GM23338 (cell line): ENCODE measurements at regions not wholly inside any gene's neighbourhood (a gene's known extent, or its start where the extent isn't known, plus 50 kb on each side); places are given as distances from the start of the nearest gene placed in this dataset.
A peak's percentile ranks its signal among the peaks of the same experiment; 100 is the strongest.

Experiments used
- ATAC-seq: fragments of 200-7000 bp; cut with Tn5 transposase; 3 replicates; pipeline ENCODE4 v1.9.1; 2020
- DNase-seq: peaks from one replicate; pipeline ENCODE4 v3.0.0-alpha.2; 2015; ENCODE audit warnings: low spot score
- H2AFZ ChIP-seq: fragments of 200-600 bp; sonication (generic); 2 replicates; pipeline ENCODE4 v1.8.0; 2016; ENCODE audit warnings: antibody characterized with exemption, mild to moderate bottlenecking, moderate library complexity
- H3F3A ChIP-seq: fragments of 200-600 bp; sonication (generic); replicated peaks from 2 replicates; pipeline ENCODE4 v1.8.0; 2017; ENCODE audit warnings: antibody characterized with exemption, mixed run types, low read depth
- H3K27ac ChIP-seq: fragments of 200-600 bp; sonication (generic); 2 replicates; pipeline ENCODE4 v1.6.1; 2016; ENCODE audit warnings: low read depth
- H3K27me3 ChIP-seq: fragments of 200-600 bp; sonication (generic); 2 replicates; pipeline ENCODE4 v1.8.0; 2016; ENCODE audit warnings: mild to moderate bottlenecking, mixed run types, moderate library complexity; ENCODE audit not compliant: insufficient read depth
- H3K36me3 ChIP-seq: fragments of 200-600 bp; sonication (generic); 2 replicates; pipeline ENCODE4 v1.8.0; 2016; ENCODE audit warnings: mild to moderate bottlenecking; ENCODE audit not compliant: insufficient read depth
- H3K4me1 ChIP-seq: fragments of 200-600 bp; sonication (generic); 2 replicates; pipeline ENCODE4 v1.8.0; 2016; ENCODE audit warnings: mild to moderate bottlenecking, moderate library complexity; ENCODE audit not compliant: insufficient read depth
- H3K4me2 ChIP-seq: fragments of 200-600 bp; sonication (generic); 2 replicates; pipeline ENCODE4 v1.7.1; 2017; ENCODE audit warnings: mixed run types
- H3K4me3 ChIP-seq: fragments of 200-600 bp; sonication (generic); 2 replicates; pipeline ENCODE4 v1.6.1; 2016; ENCODE audit warnings: mixed run types
- H3K79me2 ChIP-seq: fragments of 200-600 bp; sonication (generic); replicated peaks from 2 replicates; pipeline ENCODE4 v1.8.0; 2017; ENCODE audit warnings: mild to moderate bottlenecking; ENCODE audit not compliant: insufficient read depth
- H3K9me2 ChIP-seq: fragments of 200-600 bp; sonication (generic); 2 replicates; pipeline ENCODE4 v1.8.0; 2017; ENCODE audit not compliant: insufficient read depth
- H4K20me1 ChIP-seq: fragments of 200-600 bp; sonication (generic); replicated peaks from 2 replicates; pipeline ENCODE4 v1.8.0; 2017; ENCODE audit warnings: mild to moderate bottlenecking; ENCODE audit not compliant: insufficient read depth
- H3K27ac Mint-ChIP-seq: 2 replicates; pipeline ENCODE4 v1.8.0; 2020; ENCODE audit warnings: inconsistent platforms, mild to moderate bottlenecking, moderate library complexity, mixed read lengths
- H3K27me3 Mint-ChIP-seq: 3 replicates; pipeline ENCODE4 v1.8.0; 2022; ENCODE audit warnings: low read depth, mild to moderate bottlenecking, moderate library complexity, mixed read lengths, inconsistent platforms; ENCODE audit not compliant: insufficient read depth, poor library complexity
- H3K36me3 Mint-ChIP-seq: 3 replicates; pipeline ENCODE4 v1.8.0; 2021; ENCODE audit warnings: low read depth, mild to moderate bottlenecking, inconsistent platforms, moderate library complexity, mixed read lengths
- H3K4me1 Mint-ChIP-seq: 3 replicates; pipeline ENCODE4 v1.8.0; 2020; ENCODE audit warnings: mild to moderate bottlenecking, inconsistent platforms, mixed read lengths
- H3K4me3 Mint-ChIP-seq: 3 replicates; pipeline ENCODE4 v1.8.0; 2021; ENCODE audit warnings: moderate library complexity, mild to moderate bottlenecking, inconsistent platforms, mixed read lengths
- H3K9me3 Mint-ChIP-seq: 3 replicates; pipeline ENCODE4 v1.8.0; 2020; ENCODE audit warnings: moderate library complexity, mild to moderate bottlenecking, inconsistent platforms, mixed read lengths
- EZH2 ChIP-seq: fragments of 200-600 bp; sonication (generic); IDR thresholded peaks from one replicate; pipeline ENCODE4 v1.8.0; 2017; ENCODE audit warnings: antibody characterized with exemption, mild to moderate bottlenecking, low read depth; ENCODE audit not compliant: unreplicated experiment
- EZH2phosphoT487 ChIP-seq: fragments of 200-600 bp; sonication (generic); IDR thresholded peaks from one replicate; pipeline ENCODE4 v1.8.1; 2018; ENCODE audit warnings: antibody characterized with exemption; ENCODE audit not compliant: unreplicated experiment
- JUNB ChIP-seq: IDR thresholded peaks from one replicate; pipeline ENCODE4 v1.6.1; 2016; ENCODE audit warnings: antibody characterized with exemption; ENCODE audit not compliant: unreplicated experiment
- NANOG ChIP-seq: IDR thresholded peaks from 2 replicates; pipeline ENCODE4 v1.6.1; 2016; ENCODE audit warnings: antibody characterized with exemption, borderline replicate concordance
- POLR2AphosphoS5 ChIP-seq: IDR thresholded peaks from 2 replicates; pipeline ENCODE4 v1.6.1; 2016; ENCODE audit warnings: antibody characterized with exemption, low read depth
- STAT1 ChIP-seq: IDR thresholded peaks from one replicate; pipeline ENCODE4 v1.6.1; 2016; ENCODE audit warnings: antibody characterized with exemption; ENCODE audit not compliant: unreplicated experiment
- ZNF114 ChIP-seq: fragments of 250-450 bp; sonication (Bioruptor Pico); IDR thresholded peaks from 2 replicates; pipeline ENCODE4 v1.5.0; 2020; ENCODE audit warnings: mild to moderate bottlenecking, moderate library complexity
- ZNF331 ChIP-seq: fragments of 250-450 bp; sonication (Bioruptor Pico); IDR thresholded peaks from 2 replicates; pipeline ENCODE4 v1.5.0; 2020; ENCODE audit warnings: low read depth, mild to moderate bottlenecking, moderate library complexity
- TF ChIP-seq, protein P1 (sequence below), 2 experiments: fragments of 200-600 bp in 1 of 2; sonication (generic) in 1 of 2; conservative IDR thresholded peaks; 2 replicates each; pipeline versions ENCODE4 v1.5.1 to v1.6.1; 2016 to 2017; ENCODE audit warnings: antibody characterized with exemption in 2 of 2, low read depth in 2 of 2, mild to moderate bottlenecking in 2 of 2, moderate library complexity in 1 of 2
- TF ChIP-seq, protein P2 (sequence below): fragments of 250-450 bp; sonication (Bioruptor Pico); IDR thresholded peaks from 2 replicates; pipeline ENCODE4 v1.5.0; 2020; ENCODE audit warnings: mild to moderate bottlenecking, moderate library complexity
- TF ChIP-seq, protein P3 (sequence below): IDR thresholded peaks from 2 replicates; pipeline ENCODE4 v1.6.1; 2016; ENCODE audit warnings: antibody characterized with exemption

DNA sequence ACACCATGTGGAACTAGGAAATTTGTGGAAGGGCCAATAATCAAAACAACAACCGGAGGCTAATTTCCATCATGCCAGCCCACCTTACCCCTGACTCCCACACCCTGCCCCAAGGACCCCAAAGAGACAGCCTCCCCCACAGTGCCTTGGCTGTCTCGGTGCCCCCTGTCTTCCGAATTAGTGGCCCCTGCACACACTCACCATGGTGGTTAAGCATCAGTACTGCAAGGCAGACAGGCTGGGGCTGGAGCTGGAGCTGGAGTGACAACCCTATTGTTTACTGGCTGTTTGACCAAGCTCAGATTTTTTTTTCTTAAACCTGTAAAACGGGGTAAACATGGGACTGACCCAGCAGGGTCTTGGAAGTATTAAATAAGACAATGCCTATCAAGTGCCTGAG is 238.0 kb downstream of the TFAP2C start:
- no peaks in the 10 kb centered on the region for H3K79me2 ChIP-seq
- H3K4me1 ChIP-seq, result peaks cover under 1% of the 10 kb centered on the region; the same call in 1 of the 2 replicates
- no peaks in the 10 kb centered on the region for H3K9me2 ChIP-seq
- no peaks in the 10 kb centered on the region for H4K20me1 ChIP-seq
- H3K27me3 ChIP-seq, result no peaks in the 10 kb centered on the region
- ATAC-seq (peak; percentile 78), DNase-seq (peak; percentile 32)
- H3K4me2 ChIP-seq, result no peak overlapping the region
- H3K27ac ChIP-seq, result no peak overlapping the region
- H3K4me3 Mint-ChIP-seq, result no peak overlapping the region
- no peaks in the 10 kb centered on the region for H3K36me3 ChIP-seq
- no peak overlapping the region for H3K27ac Mint-ChIP-seq
- no peaks in the 10 kb centered on the region for H3K9me3 Mint-ChIP-seq
- no peaks in the 10 kb centered on the region for H3F3A ChIP-seq
- peaks cover 3% of the 10 kb centered on the region; the same call in 2 of the 3 replicates for H3K4me1 Mint-ChIP-seq
- no peak overlapping the region for H2AFZ ChIP-seq
- H3K4me3 ChIP-seq, result no peak overlapping the region
- H3K36me3 Mint-ChIP-seq, result no peaks in the 10 kb centered on the region
- TF ChIP-seq POLR2AphosphoS5 (no peak), JUNB (no peak), ZNF114 (CRISPR knock-in tag) (no peak), STAT1 (no peak), EZH2phosphoT487 (no peak), ZNF331 (CRISPR knock-in tag) (no peak)
- TF ChIP-seq, protein P1, sequence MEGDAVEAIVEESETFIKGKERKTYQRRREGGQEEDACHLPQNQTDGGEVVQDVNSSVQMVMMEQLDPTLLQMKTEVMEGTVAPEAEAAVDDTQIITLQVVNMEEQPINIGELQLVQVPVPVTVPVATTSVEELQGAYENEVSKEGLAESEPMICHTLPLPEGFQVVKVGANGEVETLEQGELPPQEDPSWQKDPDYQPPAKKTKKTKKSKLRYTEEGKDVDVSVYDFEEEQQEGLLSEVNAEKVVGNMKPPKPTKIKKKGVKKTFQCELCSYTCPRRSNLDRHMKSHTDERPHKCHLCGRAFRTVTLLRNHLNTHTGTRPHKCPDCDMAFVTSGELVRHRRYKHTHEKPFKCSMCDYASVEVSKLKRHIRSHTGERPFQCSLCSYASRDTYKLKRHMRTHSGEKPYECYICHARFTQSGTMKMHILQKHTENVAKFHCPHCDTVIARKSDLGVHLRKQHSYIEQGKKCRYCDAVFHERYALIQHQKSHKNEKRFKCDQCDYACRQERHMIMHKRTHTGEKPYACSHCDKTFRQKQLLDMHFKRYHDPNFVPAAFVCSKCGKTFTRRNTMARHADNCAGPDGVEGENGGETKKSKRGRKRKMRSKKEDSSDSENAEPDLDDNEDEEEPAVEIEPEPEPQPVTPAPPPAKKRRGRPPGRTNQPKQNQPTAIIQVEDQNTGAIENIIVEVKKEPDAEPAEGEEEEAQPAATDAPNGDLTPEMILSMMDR (conservative IDR thresholded peaks at IDR 0.05; ENCODE audit: low read depth in 2 of 2), result no peak
- H3K27me3 Mint-ChIP-seq, result peaks cover 4% of the 10 kb centered on the region

DNA sequence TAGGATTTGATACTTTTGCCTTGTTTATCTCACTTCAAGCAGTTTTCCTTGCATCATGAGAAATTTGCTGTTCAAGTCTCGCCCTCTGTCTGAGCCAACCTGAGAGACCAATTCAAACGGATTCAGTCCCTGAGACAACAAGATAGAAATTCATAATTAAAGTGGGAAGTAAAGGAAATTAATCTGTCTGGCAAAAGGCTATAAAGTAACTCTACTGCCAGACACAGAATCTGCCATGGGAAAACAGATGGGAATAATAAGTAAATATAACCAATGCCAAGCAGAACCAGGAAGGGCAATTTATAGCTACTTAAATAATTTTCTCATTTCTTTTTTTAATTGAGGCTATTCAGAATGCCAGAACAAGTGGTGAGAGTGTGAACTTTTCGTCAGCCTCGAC is 239.6 kb downstream of the TFAP2C start:
- H3K4me1 Mint-ChIP-seq, result no peaks in the 10 kb centered on the region
- H3K27ac ChIP-seq, result no peak overlapping the region
- TF ChIP-seq NANOG (no peak), ZNF114 (CRISPR knock-in tag) (no peak), JUNB (no peak), EZH2phosphoT487 (no peak), STAT1 (no peak), EZH2 (no peak), POLR2AphosphoS5 (no peak), ZNF331 (CRISPR knock-in tag) (no peak)
- TF ChIP-seq, protein P2, sequence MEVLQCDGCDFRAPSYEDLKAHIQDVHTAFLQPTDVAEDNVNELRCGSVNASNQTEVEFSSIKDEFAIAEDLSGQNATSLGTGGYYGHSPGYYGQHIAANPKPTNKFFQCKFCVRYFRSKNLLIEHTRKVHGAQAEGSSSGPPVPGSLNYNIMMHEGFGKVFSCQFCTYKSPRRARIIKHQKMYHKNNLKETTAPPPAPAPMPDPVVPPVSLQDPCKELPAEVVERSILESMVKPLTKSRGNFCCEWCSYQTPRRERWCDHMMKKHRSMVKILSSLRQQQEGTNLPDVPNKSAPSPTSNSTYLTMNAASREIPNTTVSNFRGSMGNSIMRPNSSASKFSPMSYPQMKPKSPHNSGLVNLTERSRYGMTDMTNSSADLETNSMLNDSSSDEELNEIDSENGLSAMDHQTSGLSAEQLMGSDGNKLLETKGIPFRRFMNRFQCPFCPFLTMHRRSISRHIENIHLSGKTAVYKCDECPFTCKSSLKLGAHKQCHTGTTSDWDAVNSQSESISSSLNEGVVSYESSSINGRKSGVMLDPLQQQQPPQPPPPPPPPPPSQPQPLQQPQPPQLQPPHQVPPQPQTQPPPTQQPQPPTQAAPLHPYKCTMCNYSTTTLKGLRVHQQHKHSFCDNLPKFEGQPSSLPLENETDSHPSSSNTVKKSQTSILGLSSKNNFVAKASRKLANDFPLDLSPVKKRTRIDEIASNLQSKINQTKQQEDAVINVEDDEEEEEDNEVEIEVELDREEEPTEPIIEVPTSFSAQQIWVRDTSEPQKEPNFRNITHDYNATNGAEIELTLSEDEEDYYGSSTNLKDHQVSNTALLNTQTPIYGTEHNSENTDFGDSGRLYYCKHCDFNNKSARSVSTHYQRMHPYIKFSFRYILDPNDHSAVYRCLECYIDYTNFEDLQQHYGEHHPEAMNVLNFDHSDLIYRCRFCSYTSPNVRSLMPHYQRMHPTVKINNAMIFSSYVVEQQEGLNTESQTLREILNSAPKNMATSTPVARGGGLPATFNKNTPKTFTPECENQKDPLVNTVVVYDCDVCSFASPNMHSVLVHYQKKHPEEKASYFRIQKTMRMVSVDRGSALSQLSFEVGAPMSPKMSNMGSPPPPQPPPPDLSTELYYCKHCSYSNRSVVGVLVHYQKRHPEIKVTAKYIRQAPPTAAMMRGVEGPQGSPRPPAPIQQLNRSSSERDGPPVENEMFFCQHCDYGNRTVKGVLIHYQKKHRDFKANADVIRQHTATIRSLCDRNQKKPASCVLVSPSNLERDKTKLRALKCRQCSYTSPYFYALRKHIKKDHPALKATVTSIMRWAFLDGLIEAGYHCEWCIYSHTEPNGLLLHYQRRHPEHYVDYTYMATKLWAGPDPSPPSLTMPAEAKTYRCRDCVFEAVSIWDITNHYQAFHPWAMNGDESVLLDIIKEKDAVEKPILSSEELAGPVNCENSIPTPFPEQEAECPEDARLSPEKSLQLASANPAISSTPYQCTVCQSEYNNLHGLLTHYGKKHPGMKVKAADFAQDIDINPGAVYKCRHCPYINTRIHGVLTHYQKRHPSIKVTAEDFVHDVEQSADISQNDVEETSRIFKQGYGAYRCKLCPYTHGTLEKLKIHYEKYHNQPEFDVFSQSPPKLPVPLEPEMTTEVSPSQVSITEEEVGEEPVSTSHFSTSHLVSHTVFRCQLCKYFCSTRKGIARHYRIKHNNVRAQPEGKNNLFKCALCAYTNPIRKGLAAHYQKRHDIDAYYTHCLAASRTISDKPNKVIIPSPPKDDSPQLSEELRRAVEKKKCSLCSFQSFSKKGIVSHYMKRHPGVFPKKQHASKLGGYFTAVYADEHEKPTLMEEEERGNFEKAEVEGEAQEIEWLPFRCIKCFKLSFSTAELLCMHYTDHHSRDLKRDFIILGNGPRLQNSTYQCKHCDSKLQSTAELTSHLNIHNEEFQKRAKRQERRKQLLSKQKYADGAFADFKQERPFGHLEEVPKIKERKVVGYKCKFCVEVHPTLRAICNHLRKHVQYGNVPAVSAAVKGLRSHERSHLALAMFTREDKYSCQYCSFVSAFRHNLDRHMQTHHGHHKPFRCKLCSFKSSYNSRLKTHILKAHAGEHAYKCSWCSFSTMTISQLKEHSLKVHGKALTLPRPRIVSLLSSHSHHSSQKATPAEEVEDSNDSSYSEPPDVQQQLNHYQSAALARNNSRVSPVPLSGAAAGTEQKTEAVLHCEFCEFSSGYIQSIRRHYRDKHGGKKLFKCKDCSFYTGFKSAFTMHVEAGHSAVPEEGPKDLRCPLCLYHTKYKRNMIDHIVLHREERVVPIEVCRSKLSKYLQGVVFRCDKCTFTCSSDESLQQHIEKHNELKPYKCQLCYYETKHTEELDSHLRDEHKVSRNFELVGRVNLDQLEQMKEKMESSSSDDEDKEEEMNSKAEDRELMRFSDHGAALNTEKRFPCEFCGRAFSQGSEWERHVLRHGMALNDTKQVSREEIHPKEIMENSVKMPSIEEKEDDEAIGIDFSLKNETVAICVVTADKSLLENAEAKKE, result no peak
- TF ChIP-seq, protein P3, sequence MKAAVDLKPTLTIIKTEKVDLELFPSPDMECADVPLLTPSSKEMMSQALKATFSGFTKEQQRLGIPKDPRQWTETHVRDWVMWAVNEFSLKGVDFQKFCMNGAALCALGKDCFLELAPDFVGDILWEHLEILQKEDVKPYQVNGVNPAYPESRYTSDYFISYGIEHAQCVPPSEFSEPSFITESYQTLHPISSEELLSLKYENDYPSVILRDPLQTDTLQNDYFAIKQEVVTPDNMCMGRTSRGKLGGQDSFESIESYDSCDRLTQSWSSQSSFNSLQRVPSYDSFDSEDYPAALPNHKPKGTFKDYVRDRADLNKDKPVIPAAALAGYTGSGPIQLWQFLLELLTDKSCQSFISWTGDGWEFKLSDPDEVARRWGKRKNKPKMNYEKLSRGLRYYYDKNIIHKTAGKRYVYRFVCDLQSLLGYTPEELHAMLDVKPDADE, result no peak

More for the DNA sequence above, 239.6 kb downstream of the TFAP2C start:
- Mint-ChIP-seq H3K36me3 (no peaks in the 10 kb centered on the region), H3K27ac (no peak overlapping the region), H3K27me3 (peaks cover 8% of the 10 kb centered on the region), H3K9me3 (no peaks in the 10 kb centered on the region), H3K4me3 (no peak overlapping the region)
- Histone ChIP-seq H3K27me3 (no peaks in the 10 kb centered on the region), H3K79me2 (no peaks in the 10 kb centered on the region), H2AFZ (no peak overlapping the region), H3K4me2 (no peak overlapping the region), H3F3A (no peaks in the 10 kb centered on the region), H3K4me1 (no peaks in the 10 kb centered on the region), H3K36me3 (no peaks in the 10 kb centered on the region), H3K9me2 (no peaks in the 10 kb centered on the region), H3K4me3 (no peak overlapping the region), H4K20me1 (no peaks in the 10 kb centered on the region)
- DNase-seq (no peak), ATAC-seq (no peak)
